ENCODE measurements at regions not wholly inside any gene's neighbourhood (a gene's known extent, or its start where the extent isn't known, plus 50 kb on each side); places are given as distances from the start of the nearest gene placed in this dataset.

GRCh38 chr6:153503810-153504209 is 372.7 kb upstream of the RGS17 start:
- H3K4me3 ChIP-seq (ENCODE audit: low read depth, low read length): no peak overlapping the region
- no peak for TF ChIP-seq CTCF (IDR thresholded peaks at IDR 0.05; ENCODE audit: control insufficient read depth, extremely low read depth, insufficient read depth)
- no peak for DNase-seq (ENCODE audit: low read depth)

GRCh38 chr6:153493501-153493900 is 362.4 kb upstream of the RGS17 start:
- no peak overlapping the region for H3K4me3 ChIP-seq (ENCODE audit: low read depth, low read length)
- no peak for TF ChIP-seq CTCF (IDR thresholded peaks at IDR 0.05; ENCODE audit: control insufficient read depth, extremely low read depth, insufficient read depth)
- DNase-seq (ENCODE audit: low read depth): no peak

- H3K4me3 ChIP-seq (ENCODE audit: low read depth, low read length): no peak overlapping the region
- DNase-seq (ENCODE audit: low read depth): no peak
- no peak for TF ChIP-seq CTCF (IDR thresholded peaks at IDR 0.05; ENCODE audit: control insufficient read depth, extremely low read depth, insufficient read depth)
Observed at GRCh38 chr6:153489479-153489878, 358.4 kb upstream of the RGS17 start.

GRCh38 chr6:153488267-153488666 is 357.2 kb upstream of the RGS17 start:
- H3K4me3 ChIP-seq (ENCODE audit: low read depth, low read length): no peak overlapping the region
- no peak for TF ChIP-seq CTCF (IDR thresholded peaks at IDR 0.05; ENCODE audit: control insufficient read depth, extremely low read depth, insufficient read depth)
- DNase-seq (ENCODE audit: low read depth): no peak

- no peak for DNase-seq (ENCODE audit: low read depth)
- no peak for TF ChIP-seq CTCF (IDR thresholded peaks at IDR 0.05; ENCODE audit: control insufficient read depth, extremely low read depth, insufficient read depth)
- H3K4me3 ChIP-seq (ENCODE audit: low read depth, low read length): no peak overlapping the region
Observed at GRCh38 chr6:153485072-153485471, 354.0 kb upstream of the RGS17 start.

GRCh38 chr6:153484056-153484455 is 353.0 kb upstream of the RGS17 start:
- TF ChIP-seq CTCF (IDR thresholded peaks at IDR 0.05; ENCODE audit: control insufficient read depth, extremely low read depth, insufficient read depth): no peak
- no peak overlapping the region for H3K4me3 ChIP-seq (ENCODE audit: low read depth, low read length)
- DNase-seq (ENCODE audit: low read depth): no peak

- DNase-seq (ENCODE audit: low read depth): no peak
- TF ChIP-seq CTCF (IDR thresholded peaks at IDR 0.05; ENCODE audit: control insufficient read depth, extremely low read depth, insufficient read depth): no peak
- no peak overlapping the region for H3K4me3 ChIP-seq (ENCODE audit: low read depth, low read length)
Observed at GRCh38 chr6:153476243-153476642, 345.2 kb upstream of the RGS17 start.
